Naive thymus-derived CD4-positive, alpha-beta T cell (primary cell): ENCODE measurements at regions not wholly inside any gene's neighbourhood (a gene's known extent, or its start where the extent isn't known, plus 50 kb on each side); places are given as distances from the start of the nearest gene placed in this dataset.

ENCODE experiments used
- ATAC-seq: fragments of 150-1000 bp; cut with Tn5 transposase; 2 replicates; pipeline ENCODE4 v1.10.0; 2021; ENCODE audit warnings: mild to moderate bottlenecking, moderate library complexity
- CTCF ChIA-PET: fragments of 350-600 bp; sonication (Branson Sonifier 250); formaldehyde crosslinking; loops from one replicate; lab custom pipeline; 2021; ENCODE audit warnings: antibody characterized with exemption; lab: Charles Lee
- POLR2A ChIA-PET: fragments of 350-600 bp; sonication (Branson Sonifier 250); formaldehyde crosslinking; loops from one replicate; lab custom pipeline; 2021; ENCODE audit warnings: antibody characterized with exemption, inconsistent platforms; lab: Charles Lee
- DNase-seq, 9 donors: peaks; one replicate each; pipeline versions ENCODE4 v3.0.0 to v3.0.0-alpha.2; 2020 to 2022; ENCODE audit warnings: mixed read lengths in 1 of 9
- H3K27ac ChIP-seq: one replicate; pipeline ENCODE4 v1.7.0; 2013; ENCODE audit warnings: mild to moderate bottlenecking, low read depth, low read length, moderate library complexity
- H3K27me3 ChIP-seq, 2 donors: one replicate each; pipeline ENCODE4 v1.7.0; 2013; ENCODE audit warnings: low read length in 2 of 2, mild to moderate bottlenecking in 2 of 2, moderate library complexity in 2 of 2; ENCODE audit not compliant: control insufficient read depth in 2 of 2, insufficient read depth in 2 of 2
- H3K36me3 ChIP-seq, 3 experiments: 1 replicate in 2 of 3; 2 replicates in 1 of 3; pipeline ENCODE4 v1.7.0; 2013; ENCODE audit warnings: low read length in 3 of 3, mild to moderate bottlenecking in 3 of 3, moderate library complexity in 1 of 3; ENCODE audit not compliant: insufficient read depth in 3 of 3, control insufficient read depth in 2 of 3
- H3K4me1 ChIP-seq, 2 donors: one replicate each; pipeline ENCODE4 v1.7.0; 2013; ENCODE audit warnings: low read length in 2 of 2, mild to moderate bottlenecking in 2 of 2, moderate library complexity in 1 of 2; ENCODE audit not compliant: control insufficient read depth in 2 of 2, insufficient read depth in 2 of 2
- H3K4me3 ChIP-seq: 2 replicates; pipeline ENCODE4 v1.7.0; 2013; ENCODE audit warnings: mild to moderate bottlenecking, low read length
- H3K9me3 ChIP-seq, 3 experiments: 1 replicate in 2 of 3; 2 replicates in 1 of 3; pipeline ENCODE4 v1.7.0; 2013; ENCODE audit warnings: low read length in 3 of 3; ENCODE audit not compliant: control insufficient read depth in 2 of 3
- H3K27ac Mint-ChIP-seq, 9 donors: one replicate each; pipeline ENCODE4 v1.8.0; 2020 to 2022; ENCODE audit warnings: mixed read lengths in 9 of 9, mild to moderate bottlenecking in 8 of 9, moderate library complexity in 5 of 9, inconsistent platforms in 2 of 9
- H3K27me3 Mint-ChIP-seq, 5 donors: one replicate each; pipeline ENCODE4 v1.8.0; 2021 to 2022; ENCODE audit warnings: mixed read lengths in 5 of 5, mild to moderate bottlenecking in 1 of 5
- H3K36me3 Mint-ChIP-seq, 5 donors: one replicate each; pipeline ENCODE4 v1.8.0; 2020 to 2022; ENCODE audit warnings: mixed read lengths in 5 of 5, mild to moderate bottlenecking in 3 of 5, inconsistent platforms in 1 of 5
- H3K4me1 Mint-ChIP-seq, 7 donors: one replicate each; pipeline ENCODE4 v1.8.0; 2020 to 2022; ENCODE audit warnings: mixed read lengths in 7 of 7, mild to moderate bottlenecking in 3 of 7, inconsistent platforms in 1 of 7
- H3K4me3 Mint-ChIP-seq, 10 donors: one replicate each; pipeline ENCODE4 v1.8.0; 2020 to 2022; ENCODE audit warnings: mild to moderate bottlenecking in 10 of 10, mixed read lengths in 10 of 10, moderate library complexity in 6 of 10, inconsistent platforms in 2 of 10
- H3K9me3 Mint-ChIP-seq, 11 donors: one replicate each; pipeline ENCODE4 v1.8.0; 2020 to 2022; ENCODE audit warnings: mixed read lengths in 11 of 11, mild to moderate bottlenecking in 4 of 11, inconsistent platforms in 1 of 11, moderate library complexity in 1 of 11
- intact Hi-C, 2 donors: fragments of 100-400 bp; cut with micrococcal nuclease; formaldehyde crosslinking; loops; one replicate each; pipeline ENCODE4 v1.15.1; 2023

GRCh38 chr4:149008415-149009025 lies 566.3 kb upstream of the NR3C2 start:
- H3K36me3 Mint-ChIP-seq = no peaks in the 10 kb centered on the region
- no peaks in the 10 kb centered on the region for H3K36me3 ChIP-seq
- no peak overlapping the region for H3K4me3 Mint-ChIP-seq
- intact Hi-C loops = no loop called here
- ChIA-PET POLR2A (no interaction called here), CTCF (no interaction called here)
- H3K4me1 ChIP-seq = no peaks in the 10 kb centered on the region
- peaks cover 0 to 2% (median 0%) of the 10 kb centered on the region in 11 donors for H3K9me3 Mint-ChIP-seq
- no peak overlapping the region for H3K4me3 ChIP-seq
- no peak overlapping the region for H3K27ac ChIP-seq
- H3K27me3 ChIP-seq = no peaks in the 10 kb centered on the region
- ATAC-seq (no peak), DNase-seq (no peak)
- no peaks in the 10 kb centered on the region for H3K4me1 Mint-ChIP-seq
- H3K27ac Mint-ChIP-seq = no peak overlapping the region
- peaks cover 0 to 10% (median 5%) of the 10 kb centered on the region in 5 donors for H3K27me3 Mint-ChIP-seq
- no peaks in the 10 kb centered on the region for H3K9me3 ChIP-seq

GRCh38 chr4:149005191-149005590 lies 563.0 kb upstream of the NR3C2 start:
- Histone ChIP-seq H3K27ac (no peak overlapping the region), H3K9me3 (no peaks in the 10 kb centered on the region), H3K27me3 (no peaks in the 10 kb centered on the region), H3K36me3 (no peaks in the 10 kb centered on the region), H3K4me1 (no peaks in the 10 kb centered on the region), H3K4me3 (no peak overlapping the region)
- ChIA-PET CTCF (no interaction called here), POLR2A (no interaction called here)
- intact Hi-C loops = no loop called here
- Mint-ChIP-seq H3K27me3 (peaks cover 0 to 10% (median 0%) of the 10 kb centered on the region in 5 donors), H3K36me3 (no peaks in the 10 kb centered on the region), H3K4me1 (no peaks in the 10 kb centered on the region), H3K27ac (no peak overlapping the region), H3K9me3 (peaks cover 0 to 2% (median 0%) of the 10 kb centered on the region in 11 donors), H3K4me3 (no peak overlapping the region)
- ATAC-seq (no peak), DNase-seq (no peak)

- Histone ChIP-seq H3K27me3 (no peaks in the 10 kb centered on the region), H3K9me3 (no peaks in the 10 kb centered on the region), H3K4me3 (no peak overlapping the region), H3K27ac (no peak overlapping the region), H3K4me1 (no peaks in the 10 kb centered on the region), H3K36me3 (no peaks in the 10 kb centered on the region)
- H3K4me3 Mint-ChIP-seq = no peak overlapping the region
- ATAC-seq = no peak
- H3K27me3 Mint-ChIP-seq = peaks cover 0 to 1% (median 0%) of the 10 kb centered on the region in 5 donors
- ChIA-PET POLR2A (no interaction called here), CTCF (no interaction called here)
- intact Hi-C loops = no loop called here
- H3K9me3 Mint-ChIP-seq = peaks cover 0 to 2% (median 0%) of the 10 kb centered on the region in 11 donors
- DNase-seq = no peak
- H3K4me1 Mint-ChIP-seq = no peaks in the 10 kb centered on the region
- H3K27ac Mint-ChIP-seq = no peak overlapping the region
- H3K36me3 Mint-ChIP-seq = no peaks in the 10 kb centered on the region
Measured at GRCh38 chr4:148999924-149000323, 557.7 kb upstream of the NR3C2 start.

- no peak overlapping the region for H3K27ac ChIP-seq
- H3K36me3 ChIP-seq = no peaks in the 10 kb centered on the region
- Mint-ChIP-seq H3K27me3 (peaks cover 0 to 8% (median 0%) of the 10 kb centered on the region in 5 donors), H3K36me3 (no peaks in the 10 kb centered on the region), H3K4me1 (no peaks in the 10 kb centered on the region), H3K4me3 (no peak overlapping the region), H3K9me3 (peaks cover 0 to 2% (median 0%) of the 10 kb centered on the region in 11 donors), H3K27ac (no peak overlapping the region)
- H3K4me1 ChIP-seq = no peaks in the 10 kb centered on the region
- ATAC-seq (no peak), DNase-seq (no peak)
- no peaks in the 10 kb centered on the region for H3K27me3 ChIP-seq
- intact Hi-C loops = no loop called here
- H3K4me3 ChIP-seq = no peak overlapping the region
- ChIA-PET POLR2A (no interaction called here), CTCF (no interaction called here)
- no peaks in the 10 kb centered on the region for H3K9me3 ChIP-seq
Measured at GRCh38 chr4:148998719-148999118, 556.5 kb upstream of the NR3C2 start.

DNA sequence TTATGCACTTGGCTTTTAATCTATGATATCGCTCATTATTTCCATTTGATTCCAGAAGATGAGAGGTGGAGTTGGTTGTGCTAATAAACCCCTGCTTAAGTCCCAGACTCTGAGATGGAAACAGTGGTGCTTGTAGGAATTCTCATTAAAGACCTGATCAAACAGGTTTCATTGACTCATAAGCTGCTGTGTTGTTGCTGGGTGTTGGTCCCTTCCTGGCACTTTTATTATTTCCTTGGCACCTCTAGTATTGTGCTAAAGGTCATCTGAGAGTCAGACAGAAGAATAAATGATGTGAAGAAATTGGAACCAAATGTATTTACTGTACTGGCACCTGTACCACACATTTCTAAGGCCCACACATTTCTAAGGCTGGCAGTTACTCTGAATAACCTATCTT lies 544.7 kb upstream of the NR3C2 start:
- no peak overlapping the region for H3K27ac ChIP-seq
- H3K9me3 ChIP-seq = no peaks in the 10 kb centered on the region
- POLR2A ChIA-PET = no interaction called here
- CTCF ChIA-PET = no interaction called here
- H3K36me3 ChIP-seq = no peaks in the 10 kb centered on the region
- Mint-ChIP-seq H3K27me3 (peaks cover 0 to 4% (median 0%) of the 10 kb centered on the region in 5 donors), H3K9me3 (peaks cover 0 to 4% (median 2%) of the 10 kb centered on the region in 11 donors), H3K4me1 (no peaks in the 10 kb centered on the region), H3K4me3 (no peak overlapping the region), H3K27ac (no peak overlapping the region), H3K36me3 (peaks cover 0 to 3% (median 0%) of the 10 kb centered on the region in 5 donors)
- no peak overlapping the region for H3K4me3 ChIP-seq
- intact Hi-C loops = no loop called here
- no peaks in the 10 kb centered on the region for H3K4me1 ChIP-seq
- H3K27me3 ChIP-seq = no peaks in the 10 kb centered on the region
- ATAC-seq (no peak), DNase-seq (no peak)

- H3K27me3 ChIP-seq = no peaks in the 10 kb centered on the region
- no peak overlapping the region for H3K27ac ChIP-seq
- no peak overlapping the region for H3K4me3 ChIP-seq
- ChIA-PET POLR2A (no interaction called here), CTCF (no interaction called here)
- no peak overlapping the region for H3K27ac Mint-ChIP-seq
- no peak for ATAC-seq
- H3K9me3 Mint-ChIP-seq = peaks cover 0 to 4% (median 2%) of the 10 kb centered on the region in 11 donors
- DNase-seq = no peak
- H3K4me1 ChIP-seq = no peaks in the 10 kb centered on the region
- no peaks in the 10 kb centered on the region for H3K4me1 Mint-ChIP-seq
- no peaks in the 10 kb centered on the region for H3K27me3 Mint-ChIP-seq
- intact Hi-C loops = no loop called here
- peaks cover 0 to 3% (median 0%) of the 10 kb centered on the region in 5 donors for H3K36me3 Mint-ChIP-seq
- no peak overlapping the region for H3K4me3 Mint-ChIP-seq
- H3K9me3 ChIP-seq = no peaks in the 10 kb centered on the region
- no peaks in the 10 kb centered on the region for H3K36me3 ChIP-seq
Measured at GRCh38 chr4:148984951-148985350, 542.7 kb upstream of the NR3C2 start.

DNA sequence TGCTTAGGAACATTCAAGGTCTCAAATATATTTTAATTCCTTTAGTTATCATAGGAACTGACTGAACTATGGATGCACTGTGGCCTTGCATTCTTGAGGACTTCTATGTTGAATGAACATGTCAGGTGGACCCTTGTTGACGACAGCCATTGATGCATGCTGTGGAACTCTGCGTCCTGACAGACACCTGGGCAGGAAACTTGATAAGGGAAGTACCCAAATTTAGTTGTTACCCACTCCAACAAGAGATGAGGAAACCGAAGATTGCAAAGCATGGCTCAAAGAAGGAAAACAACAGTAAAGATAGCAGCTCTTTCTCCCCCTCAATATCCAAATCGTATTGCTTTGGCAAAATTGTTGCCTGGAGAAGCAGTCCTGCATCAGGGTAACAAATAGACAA lies 540.0 kb upstream of the NR3C2 start:
- no peaks in the 10 kb centered on the region for H3K27me3 Mint-ChIP-seq
- Histone ChIP-seq H3K4me1 (no peaks in the 10 kb centered on the region), H3K9me3 (no peaks in the 10 kb centered on the region), H3K4me3 (no peak overlapping the region), H3K36me3 (no peaks in the 10 kb centered on the region), H3K27me3 (no peaks in the 10 kb centered on the region), H3K27ac (no peak overlapping the region)
- ChIA-PET POLR2A (no interaction called here), CTCF (no interaction called here)
- no peak overlapping the region for H3K27ac Mint-ChIP-seq
- DNase-seq (no peak), ATAC-seq (no peak)
- intact Hi-C loops = no loop called here
- no peaks in the 10 kb centered on the region for H3K4me1 Mint-ChIP-seq
- H3K9me3 Mint-ChIP-seq = peaks cover 0 to 12% (median 5%) of the 10 kb centered on the region in 11 donors
- peaks cover 0 to 3% (median 0%) of the 10 kb centered on the region in 5 donors for H3K36me3 Mint-ChIP-seq
- H3K4me3 Mint-ChIP-seq = no peak overlapping the region
